Hippocampal formation (tissue), 2 donors: ENCODE measurements at regions not wholly inside any gene's neighbourhood (a gene's known extent, or its start where the extent isn't known, plus 50 kb on each side); places are given as distances from the start of the nearest gene placed in this dataset.
"Not testable (repeated sequence)": the region's sequence is repeated elsewhere in the genome, so short reads cannot be mapped to it uniquely, and the experiment has no call there.

Experiments used
- DNase-seq, 2 donors: peaks; one replicate each; lab custom pipeline; 2025; lab: John Stamatoyannopoulos, UW

GRCh38 chrX:138020941-138021340, 455.0 kb downstream of the ZIC3 start:
- no peak for DNase-seq

- DNase-seq: peak in 1 of 2 donors; percentile 4
Observed at GRCh38 chrX:138026211-138026610, 460.3 kb downstream of the ZIC3 start.

GRCh38 chrX:138031715-138032114, 465.8 kb downstream of the ZIC3 start:
- DNase-seq: no peak

GRCh38 chrX:138034136-138034535, 468.2 kb downstream of the ZIC3 start:
- no peak for DNase-seq

- DNase-seq: no peak
Observed at GRCh38 chrX:138037548-138037947, 471.6 kb downstream of the ZIC3 start.

- no peak for DNase-seq
Observed at GRCh38 chrX:138057883-138058282, 492.0 kb downstream of the ZIC3 start.

GRCh38 chrX:138058931-138059330, 493.0 kb downstream of the ZIC3 start:
- no peak for DNase-seq

- DNase-seq: no peak
Observed at GRCh38 chrX:138067415-138067814, 501.5 kb downstream of the ZIC3 start.

GRCh38 chrX:138073626-138074025, 507.7 kb downstream of the ZIC3 start:
- no peak for DNase-seq

GRCh38 chrX:138082251-138082650, 516.3 kb downstream of the ZIC3 start:
- DNase-seq: no peak

GRCh38 chrX:138082896-138083295, 517.0 kb downstream of the ZIC3 start:
- no peak for DNase-seq

- DNase-seq: not testable (repeated sequence)
Observed at GRCh38 chrX:138110910-138111309, 545.0 kb downstream of the ZIC3 start.

- no peak for DNase-seq
Observed at GRCh38 chrX:138127314-138127713, 561.4 kb downstream of the ZIC3 start.

GRCh38 chrX:138128027-138128671, 562.2 kb downstream of the ZIC3 start:
- peak in 1 of 2 donors; percentile 37 for DNase-seq

GRCh38 chrX:138150709-138151108, 560.8 kb downstream of the FGF13 start:
- DNase-seq: no peak

GRCh38 chrX:138157850-138158249, 553.7 kb downstream of the FGF13 start:
- DNase-seq: no peak

- DNase-seq: no peak
Observed at GRCh38 chrX:138191998-138192397, 519.5 kb downstream of the FGF13 start.

- no peak for DNase-seq
Observed at GRCh38 chrX:138229718-138230117, 481.8 kb downstream of the FGF13 start.

GRCh38 chrX:138240266-138240665, 471.3 kb downstream of the FGF13 start:
- no peak for DNase-seq

GRCh38 chrX:138254001-138254400, 457.5 kb downstream of the FGF13 start:
- DNase-seq: no peak

GRCh38 chrX:138255373-138255772, 456.1 kb downstream of the FGF13 start:
- DNase-seq: no peak

GRCh38 chrX:138264095-138264494, 447.4 kb downstream of the FGF13 start:
- not testable (repeated sequence) for DNase-seq

- DNase-seq: no peak
Observed at GRCh38 chrX:138270931-138271330, 440.6 kb downstream of the FGF13 start.

GRCh38 chrX:138282598-138283150, 428.8 kb downstream of the FGF13 start:
- DNase-seq: not testable (repeated sequence)
